Hematopoietic multipotent progenitor cell (in vitro differentiated cells): ENCODE measurements at regions not wholly inside any gene's neighbourhood (a gene's known extent, or its start where the extent isn't known, plus 50 kb on each side); places are given as distances from the start of the nearest gene placed in this dataset.

Experiments
- DNase-seq, 3 donors: peaks; one replicate each; pipeline ENCODE4 v3.0.0-alpha.2; 2011 to 2015; ENCODE audit warnings: low read depth in 2 of 3, low spot score in 2 of 3

- DNase-seq, result no peak
Observed at GRCh38 chr2:6748406-6749067, 117.2 kb downstream of the CMPK2 start.

DNA sequence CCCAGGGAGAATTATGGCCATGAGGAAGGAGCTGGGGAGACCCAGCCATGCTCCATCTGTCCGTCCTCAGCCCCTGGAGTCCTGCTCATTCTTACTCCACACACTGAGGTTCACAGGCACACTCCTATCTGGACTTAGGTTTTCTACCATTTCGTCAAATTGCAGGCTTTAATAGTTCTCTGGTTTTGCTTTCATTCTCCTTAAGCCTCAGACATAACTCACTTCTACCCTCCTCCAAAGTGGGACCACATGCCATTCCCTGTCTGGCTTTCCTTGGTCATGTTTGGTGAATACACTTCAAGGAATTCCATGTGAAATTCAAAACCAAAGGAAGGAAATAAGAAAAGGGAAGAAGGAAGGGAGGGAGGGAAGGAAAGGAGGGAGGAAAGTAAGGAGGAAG, 115.7 kb downstream of the CMPK2 start:
- no peak for DNase-seq

DNA sequence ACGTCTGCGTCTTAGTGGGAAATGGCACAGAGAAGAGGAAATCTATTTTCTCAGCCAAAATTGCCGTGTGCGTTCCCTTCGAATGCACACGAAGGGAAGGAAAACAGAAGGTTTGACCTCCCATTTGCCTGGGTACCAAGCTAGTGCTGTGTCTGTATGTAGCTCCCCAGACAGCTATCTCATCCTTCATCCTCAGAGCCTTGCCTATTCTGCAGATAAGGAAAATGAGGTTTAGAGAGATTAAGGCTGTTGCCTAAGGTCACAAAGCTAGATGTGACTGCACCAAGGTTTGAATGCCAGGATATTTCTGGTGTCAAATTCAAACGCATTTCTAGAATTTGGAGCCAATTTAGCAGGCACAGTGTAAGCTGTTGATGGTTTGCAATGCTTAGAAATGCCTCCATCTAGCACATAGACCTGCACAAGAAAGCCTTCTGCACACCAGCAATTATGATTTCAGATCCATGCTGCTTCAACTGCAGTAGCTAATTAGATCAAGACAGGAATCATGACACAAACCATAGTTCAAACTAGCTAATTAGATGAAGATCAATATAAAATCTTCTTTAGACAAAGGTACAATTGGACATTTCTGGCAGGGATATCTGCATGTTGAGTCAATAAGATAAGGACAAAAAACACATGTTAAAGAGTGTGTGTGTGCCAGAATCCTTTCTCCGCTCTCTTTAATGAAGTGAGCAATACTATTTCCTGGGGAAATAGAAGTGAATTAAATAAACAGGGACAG, 115.1 kb downstream of the CMPK2 start:
- DNase-seq, result no peak

GRCh38 chr2:6754419-6754818, 111.3 kb downstream of the CMPK2 start:
- DNase-seq, result no peak

DNA sequence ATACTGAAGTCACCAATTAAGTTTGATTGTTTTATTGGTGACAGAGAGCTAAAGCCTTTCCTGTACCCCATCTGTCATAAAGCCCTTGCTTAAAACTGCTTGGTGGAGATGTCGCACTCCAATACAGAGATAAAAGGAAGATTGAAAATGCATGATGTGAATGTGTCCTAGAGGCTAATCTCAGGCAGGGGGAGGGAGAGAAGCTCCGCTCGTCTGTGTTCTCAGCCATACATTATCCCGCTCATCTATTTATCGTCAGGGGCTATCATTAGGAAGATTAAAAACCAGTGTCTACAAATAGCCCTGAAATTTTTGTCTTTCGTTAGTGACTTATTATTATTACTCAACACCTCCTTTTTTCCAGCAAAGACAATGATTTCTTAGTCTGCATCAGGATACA, 110.3 kb downstream of the CMPK2 start:
- DNase-seq, result no peak

- DNase-seq, result no peak
Observed at GRCh38 chr2:6757215-6757614, 108.5 kb downstream of the CMPK2 start.

DNA sequence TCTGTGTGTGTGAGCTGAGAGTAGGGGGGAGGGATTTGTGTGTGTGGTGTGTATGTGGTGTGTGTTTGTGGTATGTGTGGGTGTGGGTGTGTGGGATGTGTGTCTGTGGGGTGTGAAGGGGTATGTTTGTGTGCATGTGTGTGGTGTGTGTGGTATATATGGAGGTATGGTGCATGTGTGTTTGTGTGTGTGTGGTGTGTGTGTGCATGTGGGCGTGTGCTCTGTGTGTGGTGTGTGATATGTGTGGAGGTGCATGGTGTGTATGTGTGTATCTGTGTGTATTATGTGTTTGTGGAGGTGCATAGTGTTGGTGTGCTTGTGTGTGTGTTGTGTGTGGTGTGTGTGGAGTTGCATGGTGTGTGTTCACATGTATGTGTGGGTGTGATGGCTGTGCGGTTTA, 106.0 kb downstream of the CMPK2 start:
- DNase-seq, result no peak

DNA sequence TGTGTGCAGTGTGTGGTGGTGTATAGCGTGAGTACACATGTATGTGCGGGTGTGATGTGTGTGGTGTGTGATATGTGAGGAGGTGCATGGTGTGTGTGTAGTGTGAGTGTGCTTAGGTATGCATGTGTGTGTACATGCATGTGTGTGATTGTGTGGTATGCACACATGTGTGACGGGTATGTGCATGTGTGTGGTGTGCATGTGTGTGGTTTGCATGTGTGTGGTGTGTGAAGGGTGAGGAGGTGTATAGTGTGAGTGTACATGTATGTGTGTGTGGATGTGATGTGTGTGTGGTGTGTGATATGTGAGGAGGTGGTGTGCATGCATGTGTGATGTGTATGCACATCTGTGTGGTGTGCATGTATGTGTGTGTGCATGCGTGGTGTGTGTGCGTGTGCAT, 105.6 kb downstream of the CMPK2 start:
- no peak for DNase-seq

DNA sequence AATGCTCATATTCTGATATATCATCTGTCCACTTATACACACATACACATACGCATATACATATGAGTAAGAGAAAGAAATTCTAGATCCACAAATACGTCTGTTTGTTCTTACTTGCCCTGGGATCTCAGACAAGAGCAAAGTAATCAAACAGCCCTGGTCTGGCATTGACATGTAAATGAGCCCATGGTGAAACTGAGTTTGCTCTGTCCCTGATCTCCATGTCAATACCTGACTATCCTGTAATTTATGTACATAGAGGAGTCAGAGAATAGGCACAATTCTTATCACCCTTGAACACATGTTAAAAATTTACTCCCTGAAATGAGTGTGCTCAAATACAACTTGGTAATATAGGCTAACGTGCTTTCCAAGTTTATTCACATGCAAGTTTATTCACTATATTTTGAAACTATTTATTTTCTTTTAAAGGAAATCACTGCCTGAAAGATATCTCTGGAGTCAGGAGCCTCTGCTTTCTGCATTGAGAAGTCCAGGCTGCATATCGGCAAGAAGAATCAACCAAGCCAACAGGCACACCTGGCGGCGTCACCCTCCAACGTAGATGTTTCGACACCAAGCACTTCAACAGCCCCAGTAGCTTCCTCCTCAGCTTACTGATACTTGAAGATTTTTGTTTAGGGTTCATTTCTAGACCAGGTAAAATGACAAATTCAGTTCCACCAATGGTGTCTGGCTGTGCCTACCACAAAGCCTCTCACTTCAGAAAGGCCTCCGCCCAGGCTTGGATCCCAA, 100.6 kb downstream of the CMPK2 start:
- no peak for DNase-seq

DNA sequence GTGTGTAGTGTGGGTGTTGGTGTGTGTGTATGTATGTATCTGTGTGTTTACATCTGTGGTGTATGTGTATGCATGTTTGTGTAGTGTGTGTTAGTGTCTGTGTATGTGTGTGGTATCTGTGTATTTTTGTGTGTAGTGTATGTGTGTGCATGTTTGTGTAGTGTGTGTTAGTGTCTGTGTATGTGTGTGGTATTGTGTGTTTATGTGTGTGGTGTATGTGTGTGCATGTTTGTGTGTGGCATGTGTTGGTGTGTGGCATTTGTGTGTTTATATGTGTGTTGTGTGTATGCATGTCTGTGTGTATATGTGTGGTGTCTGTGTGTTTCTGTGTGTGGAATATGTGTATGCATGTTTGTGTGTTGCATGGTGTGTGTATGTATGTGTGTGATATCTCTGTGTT, 96.4 kb downstream of the CMPK2 start:
- no peak for DNase-seq

DNA sequence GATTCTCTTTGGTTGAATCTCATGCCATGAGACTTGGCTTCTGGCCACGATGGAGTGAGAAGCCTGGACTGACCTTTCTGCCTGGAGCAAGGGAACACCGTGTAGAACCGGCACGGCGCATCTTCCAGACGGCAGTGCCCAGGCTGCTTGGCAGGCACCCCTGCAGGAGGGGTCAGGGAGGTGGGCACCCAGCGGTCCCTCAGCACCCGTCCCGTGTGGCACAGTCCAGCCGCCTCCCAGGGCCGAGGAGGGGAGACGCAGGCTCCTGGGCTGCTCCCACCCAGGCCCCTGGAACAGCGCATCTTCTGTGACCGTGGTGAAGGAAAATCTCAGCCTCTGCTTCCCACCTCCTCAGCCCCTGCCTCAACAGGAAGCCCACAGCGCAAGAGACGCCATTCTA, 95.7 kb downstream of the CMPK2 start:
- DNase-seq, result no peak

- DNase-seq, result no peak
Observed at GRCh38 chr2:6771634-6772611, 93.8 kb downstream of the CMPK2 start.

DNA sequence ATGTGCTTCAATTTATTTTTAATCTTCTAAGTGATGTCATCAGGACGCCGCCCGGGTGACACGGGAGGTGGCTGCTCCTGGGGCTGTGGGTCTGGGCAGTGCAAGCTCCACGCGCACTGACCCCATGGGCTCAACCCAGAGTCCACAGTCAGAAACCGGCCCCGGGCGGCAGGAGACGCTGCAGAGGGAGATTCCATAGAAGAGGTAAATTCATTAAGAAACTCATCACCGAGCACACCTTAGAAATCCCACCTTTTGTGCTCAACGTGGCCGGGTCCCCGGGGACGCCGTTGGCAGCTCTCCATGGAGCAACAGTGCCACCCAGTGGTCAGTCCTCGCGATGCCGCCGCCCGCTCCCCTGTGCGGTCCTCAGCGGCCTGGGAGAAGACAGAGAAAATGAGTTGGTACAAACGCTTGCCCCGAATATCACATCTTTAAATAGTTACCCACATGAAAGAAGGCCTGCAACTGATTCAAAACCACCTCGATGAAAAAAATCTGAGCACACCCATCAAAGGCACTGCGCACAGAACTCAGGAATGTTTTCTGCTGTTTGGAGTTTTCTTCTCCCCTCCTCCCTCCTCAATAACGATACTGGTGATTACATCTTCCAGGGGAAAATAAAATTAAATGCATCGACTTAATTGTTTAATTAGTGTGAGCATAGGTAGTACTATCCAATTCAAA, 92.6 kb downstream of the CMPK2 start:
- DNase-seq, result peak; percentile 16 to 67 (median 41)

GRCh38 chr2:6773694-6774044, 92.0 kb downstream of the CMPK2 start:
- DNase-seq, result no peak

DNA sequence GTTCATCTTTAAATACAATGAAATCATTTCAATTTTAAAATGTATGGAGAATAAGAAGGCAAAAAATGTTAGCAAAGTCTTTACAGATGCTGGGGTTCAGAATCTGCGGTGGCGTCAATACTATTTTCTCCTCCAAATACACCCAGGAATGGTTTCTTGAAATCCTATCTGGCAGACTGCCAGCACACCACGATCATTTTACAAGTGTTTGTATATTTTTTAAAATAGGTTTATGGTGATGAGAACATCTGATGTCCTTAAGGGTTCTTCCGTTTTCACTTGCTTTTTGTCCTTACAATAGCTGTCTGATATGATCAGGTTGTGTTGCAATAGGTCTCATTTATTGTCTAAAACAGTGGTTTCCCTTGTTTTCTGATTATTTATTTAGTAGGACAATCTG, 89.6 kb downstream of the CMPK2 start:
- DNase-seq, result no peak

DNA sequence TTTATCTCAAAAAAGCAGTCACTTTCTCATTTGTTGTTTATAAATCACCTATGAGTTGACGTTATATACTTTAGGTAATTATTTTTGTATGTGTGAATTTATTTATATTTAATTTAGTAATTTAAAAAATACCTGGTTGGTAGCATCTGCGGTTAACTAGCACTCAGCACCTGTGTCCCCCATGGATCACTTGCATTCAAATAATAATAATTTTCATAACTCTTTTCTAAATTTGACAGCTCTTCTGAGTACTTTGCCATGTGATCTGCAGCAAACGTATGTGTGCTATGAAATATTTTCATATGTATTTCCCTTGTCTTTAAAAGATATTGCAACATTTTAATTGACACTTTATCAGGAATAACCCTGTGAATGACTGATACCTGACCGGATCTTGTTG, 88.1 kb downstream of the CMPK2 start:
- no peak for DNase-seq

DNA sequence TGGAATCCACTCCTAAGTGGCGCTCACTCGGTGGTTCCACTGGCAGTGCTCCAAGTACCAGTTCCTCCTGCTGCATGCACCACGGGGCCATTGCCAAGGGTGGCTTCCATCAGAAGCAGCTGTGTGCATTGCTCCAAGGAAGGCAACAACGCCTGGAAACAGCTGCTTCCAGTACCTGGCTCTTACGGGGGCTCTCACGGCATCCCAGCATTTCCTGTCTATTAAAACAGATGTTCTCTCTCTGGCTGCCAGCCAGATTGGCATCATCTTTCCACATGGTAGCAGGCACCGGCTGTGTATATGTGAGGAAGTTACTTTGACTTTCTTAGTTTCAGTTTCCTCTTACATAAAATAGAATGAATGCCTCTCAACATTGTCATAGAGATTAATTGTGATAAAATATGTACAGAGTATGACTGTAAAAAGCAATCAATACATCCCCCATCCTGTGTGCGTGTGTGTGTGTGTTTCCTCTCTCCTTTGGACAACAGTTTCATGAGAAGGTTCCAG, 84.9 kb downstream of the CMPK2 start:
- peak in 2 of 3 donors; percentile 96 to 100 for DNase-seq

GRCh38 chr2:6782517-6783237, 83.0 kb downstream of the CMPK2 start:
- DNase-seq, result peak in 1 of 3 donors; percentile 6

DNA sequence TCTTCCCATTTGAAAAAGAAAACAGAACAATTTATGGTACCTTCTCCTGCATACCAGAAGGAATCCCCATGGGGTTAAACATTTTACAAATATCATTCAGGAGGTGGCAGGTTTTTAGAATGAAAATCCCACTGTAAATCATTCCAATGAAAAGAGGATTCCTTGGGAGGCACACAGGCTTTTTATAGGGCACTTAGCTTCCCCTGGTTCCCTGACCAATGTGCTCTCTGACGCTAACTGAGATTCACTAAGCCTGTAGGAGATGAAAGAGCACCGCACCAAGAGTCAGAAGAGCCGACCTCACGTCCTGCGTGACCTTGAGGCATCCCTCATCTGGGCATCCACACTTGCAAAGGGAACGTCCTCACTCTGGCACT, 82.5 kb downstream of the CMPK2 start:
- DNase-seq, result no peak
